BE2C (cell line): ENCODE measurements at regions not wholly inside any gene's neighbourhood (a gene's known extent, or its start where the extent isn't known, plus 50 kb on each side); places are given as distances from the start of the nearest gene placed in this dataset.

ENCODE experiments used
- DNase-seq: peaks from one replicate; pipeline ENCODE4 v3.0.0-alpha.2; 2020
- H3K27me3 ChIP-seq: fragments of 250-450 bp; sonication (Bioruptor Pico); 2 replicates; pipeline ENCODE4 v1.5.1; 2020; ENCODE audit warnings: mild to moderate bottlenecking
- H3K36me3 ChIP-seq: fragments of 250-450 bp; sonication (Bioruptor Pico); 2 replicates; pipeline ENCODE4 v1.5.1; 2020; ENCODE audit warnings: mild to moderate bottlenecking
- H3K4me1 ChIP-seq: fragments of 250-450 bp; sonication (Bioruptor Pico); 2 replicates; pipeline ENCODE4 v1.5.1; 2020
- H3K4me3 ChIP-seq: 2 replicates; pipeline ENCODE4 v1.5.1; 2011; ENCODE audit warnings: low read depth, low read length
- H3K9me3 ChIP-seq: fragments of 250-450 bp; sonication (Bioruptor Pico); 2 replicates; pipeline ENCODE4 v1.5.1; 2020
- TF ChIP-seq, protein P1 (sequence below): IDR thresholded peaks from 2 replicates; pipeline ENCODE4 v1.5.1; 2012; ENCODE audit warnings: mild to moderate bottlenecking, low read depth, low read length

- Histone ChIP-seq H3K27me3 (no peaks in the 10 kb centered on the region), H3K9me3 (no peaks in the 10 kb centered on the region), H3K36me3 (no peaks in the 10 kb centered on the region), H3K4me1 (peaks cover 2% of the 10 kb centered on the region; the same call in 1 of the 2 replicates), H3K4me3 (no peak overlapping the region)
- DNase-seq = no peak
- TF ChIP-seq, protein P1, sequence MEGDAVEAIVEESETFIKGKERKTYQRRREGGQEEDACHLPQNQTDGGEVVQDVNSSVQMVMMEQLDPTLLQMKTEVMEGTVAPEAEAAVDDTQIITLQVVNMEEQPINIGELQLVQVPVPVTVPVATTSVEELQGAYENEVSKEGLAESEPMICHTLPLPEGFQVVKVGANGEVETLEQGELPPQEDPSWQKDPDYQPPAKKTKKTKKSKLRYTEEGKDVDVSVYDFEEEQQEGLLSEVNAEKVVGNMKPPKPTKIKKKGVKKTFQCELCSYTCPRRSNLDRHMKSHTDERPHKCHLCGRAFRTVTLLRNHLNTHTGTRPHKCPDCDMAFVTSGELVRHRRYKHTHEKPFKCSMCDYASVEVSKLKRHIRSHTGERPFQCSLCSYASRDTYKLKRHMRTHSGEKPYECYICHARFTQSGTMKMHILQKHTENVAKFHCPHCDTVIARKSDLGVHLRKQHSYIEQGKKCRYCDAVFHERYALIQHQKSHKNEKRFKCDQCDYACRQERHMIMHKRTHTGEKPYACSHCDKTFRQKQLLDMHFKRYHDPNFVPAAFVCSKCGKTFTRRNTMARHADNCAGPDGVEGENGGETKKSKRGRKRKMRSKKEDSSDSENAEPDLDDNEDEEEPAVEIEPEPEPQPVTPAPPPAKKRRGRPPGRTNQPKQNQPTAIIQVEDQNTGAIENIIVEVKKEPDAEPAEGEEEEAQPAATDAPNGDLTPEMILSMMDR = no peak
These were observed 816.7 kb upstream of the KIF2B start for GRCh38 chr17:53006006-53006405.

DNA sequence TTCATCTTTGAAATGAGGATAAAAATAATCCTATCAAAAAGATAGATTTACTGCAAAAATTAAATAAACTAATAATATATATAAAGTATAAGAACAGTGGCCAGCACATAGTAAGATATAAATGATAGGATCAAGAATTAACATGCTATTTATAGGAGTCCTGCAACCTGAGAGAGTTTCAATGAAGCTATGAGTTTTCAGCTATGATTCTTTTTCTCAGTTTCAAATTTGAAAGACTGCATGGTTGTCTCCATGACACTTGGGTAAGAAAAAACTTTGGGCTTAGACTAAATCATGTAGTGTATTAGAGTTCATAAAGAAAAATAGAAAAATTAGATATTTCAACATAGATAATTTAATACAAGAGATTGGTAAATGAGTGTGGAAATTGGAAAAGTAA, 817.8 kb upstream of the KIF2B start:
- TF ChIP-seq, protein P1 = no peak
- H3K4me3 ChIP-seq = no peak overlapping the region
- DNase-seq = no peak

GRCh38 chr17:52995881-52996280, 826.8 kb upstream of the KIF2B start:
- H3K4me3 ChIP-seq = no peak overlapping the region
- H3K36me3 ChIP-seq = no peaks in the 10 kb centered on the region
- no peaks in the 10 kb centered on the region for H3K27me3 ChIP-seq
- H3K4me1 ChIP-seq = peaks cover 2% of the 10 kb centered on the region; the same call in 1 of the 2 replicates
- H3K9me3 ChIP-seq = no peaks in the 10 kb centered on the region
- no peak for DNase-seq
- TF ChIP-seq, protein P1 = no peak

More for the DNA sequence above, 817.8 kb upstream of the KIF2B start:
- Histone ChIP-seq H3K27me3 (no peaks in the 10 kb centered on the region), H3K9me3 (no peaks in the 10 kb centered on the region), H3K4me1 (peaks cover 2% of the 10 kb centered on the region; the same call in 1 of the 2 replicates), H3K36me3 (no peaks in the 10 kb centered on the region)

DNA sequence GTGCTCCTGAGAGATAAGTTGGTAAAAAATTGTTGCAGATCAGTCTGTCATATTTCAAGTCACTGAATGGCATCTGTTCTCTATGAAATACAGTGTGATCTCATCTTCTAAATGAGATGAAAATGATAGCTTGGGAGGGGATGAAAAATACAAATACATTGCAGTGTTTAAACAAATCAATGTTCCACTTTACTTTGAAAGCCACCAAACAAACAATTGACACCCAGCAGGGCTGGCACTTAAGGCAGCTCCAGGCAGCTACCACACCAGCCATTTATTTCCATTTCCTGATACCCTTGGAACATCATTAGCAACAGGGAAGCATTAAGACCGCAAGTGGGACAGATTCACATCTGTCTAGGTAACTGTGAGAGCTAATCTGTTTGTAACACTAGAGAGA, 827.6 kb upstream of the KIF2B start:
- H3K4me3 ChIP-seq = no peak overlapping the region
- H3K27me3 ChIP-seq = no peaks in the 10 kb centered on the region
- no peaks in the 10 kb centered on the region for H3K36me3 ChIP-seq
- H3K9me3 ChIP-seq = no peaks in the 10 kb centered on the region
- DNase-seq = no peak
- H3K4me1 ChIP-seq = peaks cover 2% of the 10 kb centered on the region; the same call in 1 of the 2 replicates
- TF ChIP-seq, protein P1 = no peak

DNA sequence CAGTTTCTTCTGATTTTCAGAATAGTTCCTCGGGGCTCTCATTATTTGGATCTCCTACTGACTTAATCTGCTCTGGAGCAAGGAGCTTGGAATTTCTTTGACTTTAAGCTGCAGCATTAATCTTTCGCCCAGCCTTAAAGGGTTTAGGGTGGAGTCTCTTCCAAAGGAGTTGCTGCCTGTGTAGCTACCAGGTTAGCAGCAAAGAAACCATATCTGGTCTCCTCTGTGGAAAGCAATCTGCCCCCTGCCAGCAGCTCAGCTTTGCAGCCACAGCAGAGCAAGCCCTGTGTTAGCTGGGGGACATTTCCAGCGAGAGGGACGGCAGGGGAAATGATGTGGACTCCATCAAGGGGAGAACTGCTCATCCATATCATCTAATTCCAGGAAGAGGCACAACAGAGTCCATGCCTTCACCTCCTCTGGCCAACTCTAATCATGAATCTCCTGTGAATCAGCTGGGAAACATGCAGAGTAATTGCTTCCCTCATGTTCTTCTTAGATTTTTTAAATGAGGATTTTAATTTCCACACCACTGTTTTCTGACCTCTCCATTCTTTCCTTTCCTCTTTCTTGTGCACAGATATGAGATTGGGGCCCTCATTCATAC, 827.6 kb upstream of the CA10 start:
- Histone ChIP-seq H3K4me1 (no peaks in the 10 kb centered on the region; the same call in 1 of the 2 replicates), H3K9me3 (no peaks in the 10 kb centered on the region), H3K27me3 (no peaks in the 10 kb centered on the region), H3K36me3 (no peaks in the 10 kb centered on the region), H3K4me3 (no peak overlapping the region)
- peak; percentile 39 for DNase-seq
- TF ChIP-seq, protein P1 = no peak

DNA sequence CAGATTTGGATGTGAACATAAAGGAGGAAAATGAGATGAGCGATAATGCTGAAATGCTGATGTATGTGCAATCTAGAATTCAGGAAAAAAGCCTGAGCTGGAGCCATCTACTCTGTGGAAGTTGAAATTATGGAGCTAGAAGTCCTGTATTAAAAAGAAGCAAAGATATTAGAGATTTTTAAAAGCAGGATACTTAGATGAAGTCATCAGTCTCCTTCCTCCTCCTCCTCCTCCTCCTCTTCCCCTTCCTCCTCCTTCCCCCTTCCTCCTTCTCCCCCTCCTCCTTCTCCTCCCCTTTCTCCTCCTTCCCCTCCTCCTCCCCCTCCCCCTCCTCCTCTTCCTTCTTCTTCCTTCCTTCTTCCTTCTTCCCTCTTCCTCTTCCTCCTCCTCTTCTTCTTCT, 823.8 kb upstream of the CA10 start:
- Histone ChIP-seq H3K27me3 (no peaks in the 10 kb centered on the region; the same call in 1 of the 2 replicates), H3K4me3 (no peak overlapping the region), H3K4me1 (no peaks in the 10 kb centered on the region; the same call in 1 of the 2 replicates), H3K9me3 (no peaks in the 10 kb centered on the region), H3K36me3 (no peaks in the 10 kb centered on the region)
- no peak for DNase-seq
- TF ChIP-seq, protein P1 = no peak
